ENCODE measurements at regions not wholly inside any gene's neighbourhood (a gene's known extent, or its start where the extent isn't known, plus 50 kb on each side); places are given as distances from the start of the nearest gene placed in this dataset.

DNA sequence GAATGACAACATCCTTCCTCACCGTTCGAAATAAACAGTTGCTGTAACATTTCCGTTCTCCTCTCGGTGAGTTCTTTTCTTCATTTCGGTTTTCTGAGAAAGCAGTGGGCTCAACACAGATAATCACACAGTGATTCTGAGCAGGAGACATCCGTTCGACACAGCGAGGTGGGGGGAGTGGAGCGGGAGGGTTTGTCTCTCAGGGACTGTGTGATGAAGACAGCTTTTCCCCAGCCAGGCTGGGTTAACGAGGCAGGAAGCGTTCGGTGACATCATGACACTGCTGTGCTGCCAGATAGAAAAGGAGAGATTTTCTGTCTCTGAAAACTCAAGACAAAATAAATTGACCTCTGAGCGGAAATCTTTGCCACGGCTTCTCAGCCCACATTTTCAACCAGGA is 119.3 kb downstream of the CRLF2 start:
- TF ChIP-seq FOXM1 (IDR thresholded peaks at IDR 0.05; ENCODE audit: borderline replicate concordance) (no peak), FOXA1 (IDR thresholded peaks at IDR 0.05) (no peak), SP1 (IDR thresholded peaks at IDR 0.05) (no peak), ELF4 (IDR thresholded peaks at IDR 0.05) (no peak), TARDBP (IDR thresholded peaks at IDR 0.05) (no peak), NFRKB (IDR thresholded peaks at IDR 0.05) (no peak), FOXK2 (IDR thresholded peaks at IDR 0.05) (no peak), ARNT (IDR thresholded peaks at IDR 0.05) (no peak), L3MBTL2 (conservative IDR thresholded peaks at IDR 0.05) (no peak), SUZ12 (IDR thresholded peaks at IDR 0.05) (no peak), BHLHE40 (IDR thresholded peaks at IDR 0.05; ENCODE audit: borderline replicate concordance) (no peak), HDGF (IDR thresholded peaks at IDR 0.05; ENCODE audit: borderline replicate concordance) (no peak)
